Spleen (tissue), 11 donors: ENCODE measurements at regions not wholly inside any gene's neighbourhood (a gene's known extent, or its start where the extent isn't known, plus 50 kb on each side); places are given as distances from the start of the nearest gene placed in this dataset.

Source experiments
- DNase-seq: peaks from one replicate; pipeline ENCODE4 v3.0.0-alpha.2; 2020
- H3K27ac ChIP-seq, 8 donors: fragments of 200-600 bp; sonication (generic) in 7 of 8; 1 replicate in 4 of 8; 2 replicates in 4 of 8; pipeline versions ENCODE4 v1.5.0 to v1.8.0; 2016 to 2021; ENCODE audit warnings: inconsistent platforms in 4 of 8, mild to moderate bottlenecking in 4 of 8, moderate library complexity in 1 of 8
- H3K27me3 ChIP-seq, 7 donors: fragments of 200-600 bp; sonication (generic) in 6 of 7; replicated peaks in 1 of 7; 1 replicate in 4 of 7; 2 replicates in 3 of 7; pipeline versions ENCODE4 v1.5.0 to v1.8.0; 2016 to 2021; ENCODE audit warnings: inconsistent platforms in 3 of 7, mild to moderate bottlenecking in 1 of 7
- H3K36me3 ChIP-seq, 6 donors: fragments of 200-600 bp; sonication (generic) in 5 of 6; 1 replicate in 4 of 6; 2 replicates in 2 of 6; pipeline versions ENCODE4 v1.5.0 to v1.8.0; 2016 to 2021; ENCODE audit warnings: inconsistent platforms in 2 of 6
- H3K4me1 ChIP-seq, 6 donors: fragments of 200-600 bp; sonication (generic) in 5 of 6; 1 replicate in 3 of 6; 2 replicates in 3 of 6; pipeline versions ENCODE4 v1.5.0 to v1.8.0; 2016 to 2021; ENCODE audit warnings: inconsistent platforms in 3 of 6
- H3K4me3 ChIP-seq, 8 donors: fragments of 200-600 bp; sonication (generic) in 7 of 8; 1 replicate in 4 of 8; 2 replicates in 4 of 8; pipeline versions ENCODE4 v1.5.0 to v1.8.0; 2016 to 2021; ENCODE audit warnings: inconsistent platforms in 4 of 8, mild to moderate bottlenecking in 4 of 8, moderate library complexity in 2 of 8
- H3K9me3 ChIP-seq, 8 donors: fragments of 200-600 bp; sonication (generic) in 7 of 8; 1 replicate in 4 of 8; 2 replicates in 4 of 8; pipeline versions ENCODE4 v1.5.0 to v1.8.0; 2016 to 2021; ENCODE audit warnings: inconsistent platforms in 4 of 8
- CTCF ChIP-seq, 11 experiments: fragments of 200-600 bp in 7 of 11; fragments of 450-650 bp in 4 of 11; sonication (generic) in 4 of 11; IDR thresholded peaks in 8 of 11; conservative IDR thresholded peaks in 3 of 11; 1 replicate in 7 of 11; 2 replicates in 4 of 11; pipeline versions ENCODE4 v1.4.0 to v1.8.0; 2016 to 2021; ENCODE audit warnings: antibody characterized with exemption in 11 of 11, inconsistent platforms in 4 of 11, mild to moderate bottlenecking in 1 of 11
- POLR2A ChIP-seq, 3 donors: fragments of 450-650 bp; IDR thresholded peaks; one replicate each; pipeline ENCODE4 v1.5.1; 2017; ENCODE audit warnings: antibody characterized with exemption in 3 of 3, mild to moderate bottlenecking in 1 of 3
- POLR2AphosphoS5 ChIP-seq, 3 donors: sonication (generic); formaldehyde crosslinking; IDR thresholded peaks; one replicate each; pipeline ENCODE4 v1.5.1; 2017; ENCODE audit warnings: antibody characterized with exemption in 3 of 3
- WGBS, 5 donors: extraction: QIAGEN DNeasy Blood & Tissue Kit in 3 of 5; methylation state at CpG; one replicate each; pipeline versions ENCODE4 v1.1.5 to v1.1.7; 2013 to 2018; 5-methylcytosine and 5-hydroxymethylcytosine counted together
- intact Hi-C: fragments of 100-400 bp; cut with DNase I; formaldehyde crosslinking; loops from one replicate; pipeline ENCODE4 v1.15.0; 2023; ENCODE audit warnings: low total_unique reads
- donor health status: healthy with polysubstance abuse.
- donor health status: DM: no; HTN: no; CAD: no; lungs with moderate emphysema.
- donor health status: DM: no; HTN: no; CAD: no.
- donor health status: Bipolar disorder and iron deficiency.
- donor health status: healthy.
- donor health status: DM: no; HTN: no; CAD: no.
- donor health status: DM: yes; HTN: yes; CAD: no.

- Histone ChIP-seq H3K27ac (no peak overlapping the region), H3K4me1 (no peaks in the 10 kb centered on the region), H3K36me3 (no peaks in the 10 kb centered on the region), H3K4me3 (no peak overlapping the region), H3K27me3 (peaks cover 0 to 37% (median 0%) of the 10 kb centered on the region in 7 donors), H3K9me3 (peaks cover 0 to 8% (median under 1%) of the 10 kb centered on the region in 8 donors)
- TF ChIP-seq POLR2AphosphoS5 (IDR thresholded peaks at IDR 0.05), result no peak
- TF ChIP-seq POLR2A (IDR thresholded peaks at IDR 0.05), result no peak
- no peak for TF ChIP-seq CTCF (IDR thresholded peaks at IDR 0.05 in 8 of 11, conservative IDR thresholded peaks at IDR 0.05 in 3 of 11)
- DNase-seq, result no peak
- WGBS, 5 donors, result 89 to 96% (median 91%) methylated on average over 7 to 10 of the region's 10 CpGs
- intact Hi-C loops, result no loop called here
Measured at GRCh38 chr14:104475802-104476201, 103.8 kb upstream of the C14orf180 start.

GRCh38 chr14:104476437-104476836, 103.1 kb upstream of the C14orf180 start:
- no peak for TF ChIP-seq POLR2AphosphoS5 (IDR thresholded peaks at IDR 0.05)
- TF ChIP-seq CTCF (IDR thresholded peaks at IDR 0.05 in 8 of 11, conservative IDR thresholded peaks at IDR 0.05 in 3 of 11), result no peak
- no peak for TF ChIP-seq POLR2A (IDR thresholded peaks at IDR 0.05)
- H3K4me1 ChIP-seq, result no peaks in the 10 kb centered on the region
- no peak overlapping the region for H3K4me3 ChIP-seq
- no peaks in the 10 kb centered on the region for H3K36me3 ChIP-seq
- 83 to 90% (median 87%) methylated on average over 3 to 10 of the region's 10 CpGs for WGBS, 5 donors
- intact Hi-C loops, result no loop called here
- DNase-seq, result no peak
- H3K9me3 ChIP-seq, result peaks cover 0 to 15% (median 6%) of the 10 kb centered on the region in 8 donors
- peaks cover 0 to 37% (median 0%) of the 10 kb centered on the region in 7 donors for H3K27me3 ChIP-seq
- no peak overlapping the region for H3K27ac ChIP-seq

- WGBS, 5 donors, result 89 to 95% (median 91%) methylated on average over 7 to 15 of the region's 15 CpGs
- Histone ChIP-seq H3K27ac (no peak overlapping the region), H3K9me3 (peaks cover 0 to 22% (median 14%) of the 10 kb centered on the region in 8 donors), H3K36me3 (no peaks in the 10 kb centered on the region), H3K4me3 (no peak overlapping the region), H3K27me3 (peaks cover 0 to 37% (median 0%) of the 10 kb centered on the region in 7 donors), H3K4me1 (no peaks in the 10 kb centered on the region)
- DNase-seq, result no peak
- intact Hi-C loops, result no loop called here
- no peak for TF ChIP-seq POLR2AphosphoS5 (IDR thresholded peaks at IDR 0.05)
- no peak for TF ChIP-seq CTCF (IDR thresholded peaks at IDR 0.05 in 8 of 11, conservative IDR thresholded peaks at IDR 0.05 in 3 of 11)
- no peak for TF ChIP-seq POLR2A (IDR thresholded peaks at IDR 0.05)
Measured at GRCh38 chr14:104477117-104477623, 102.4 kb upstream of the C14orf180 start.

GRCh38 chr14:104477666-104478380, 101.7 kb upstream of the C14orf180 start:
- 57 to 61% (median 59%) methylated on average over 22 of the region's 22 CpGs for WGBS, 5 donors
- no peaks in the 10 kb centered on the region for H3K36me3 ChIP-seq
- H3K4me3 ChIP-seq, result no peak overlapping the region
- no peak overlapping the region for H3K27ac ChIP-seq
- peaks cover 0 to 34% (median 0%) of the 10 kb centered on the region in 7 donors for H3K27me3 ChIP-seq
- no peaks in the 10 kb centered on the region for H3K4me1 ChIP-seq
- peaks cover 0 to 29% (median 20%) of the 10 kb centered on the region in 8 donors for H3K9me3 ChIP-seq
- intact Hi-C loops, result no loop called here
- DNase-seq, result no peak
- no peak for TF ChIP-seq POLR2A (IDR thresholded peaks at IDR 0.05)
- TF ChIP-seq CTCF (IDR thresholded peaks at IDR 0.05 in 8 of 11, conservative IDR thresholded peaks at IDR 0.05 in 3 of 11), result no peak
- TF ChIP-seq POLR2AphosphoS5 (IDR thresholded peaks at IDR 0.05), result no peak
